ENCODE measurements at regions not wholly inside any gene's neighbourhood (a gene's known extent, or its start where the extent isn't known, plus 50 kb on each side); places are given as distances from the start of the nearest gene placed in this dataset.

DNA sequence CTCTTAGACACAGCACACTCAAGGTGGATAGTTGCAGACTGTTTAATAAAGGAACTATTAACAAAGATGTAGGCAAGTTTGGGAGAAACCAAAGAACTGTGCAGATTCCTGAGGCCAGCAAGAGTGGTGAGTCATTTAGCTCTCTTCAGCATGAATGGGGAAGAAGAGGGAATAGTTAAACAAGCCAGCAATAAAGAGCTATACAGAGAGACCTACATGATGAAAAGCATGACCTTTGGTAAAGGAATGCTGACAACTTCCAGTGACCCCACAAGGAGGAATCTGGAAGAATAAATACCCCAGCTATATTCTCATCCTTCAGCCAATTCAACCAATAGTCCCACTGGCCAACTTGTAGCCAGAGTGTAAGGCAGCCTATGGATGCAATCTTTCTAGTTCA is 706.0 kb upstream of the GRAMD2B start:
- no peak for TF ChIP-seq POLR2A (IDR thresholded peaks at IDR 0.05)
- TF ChIP-seq, protein P1, sequence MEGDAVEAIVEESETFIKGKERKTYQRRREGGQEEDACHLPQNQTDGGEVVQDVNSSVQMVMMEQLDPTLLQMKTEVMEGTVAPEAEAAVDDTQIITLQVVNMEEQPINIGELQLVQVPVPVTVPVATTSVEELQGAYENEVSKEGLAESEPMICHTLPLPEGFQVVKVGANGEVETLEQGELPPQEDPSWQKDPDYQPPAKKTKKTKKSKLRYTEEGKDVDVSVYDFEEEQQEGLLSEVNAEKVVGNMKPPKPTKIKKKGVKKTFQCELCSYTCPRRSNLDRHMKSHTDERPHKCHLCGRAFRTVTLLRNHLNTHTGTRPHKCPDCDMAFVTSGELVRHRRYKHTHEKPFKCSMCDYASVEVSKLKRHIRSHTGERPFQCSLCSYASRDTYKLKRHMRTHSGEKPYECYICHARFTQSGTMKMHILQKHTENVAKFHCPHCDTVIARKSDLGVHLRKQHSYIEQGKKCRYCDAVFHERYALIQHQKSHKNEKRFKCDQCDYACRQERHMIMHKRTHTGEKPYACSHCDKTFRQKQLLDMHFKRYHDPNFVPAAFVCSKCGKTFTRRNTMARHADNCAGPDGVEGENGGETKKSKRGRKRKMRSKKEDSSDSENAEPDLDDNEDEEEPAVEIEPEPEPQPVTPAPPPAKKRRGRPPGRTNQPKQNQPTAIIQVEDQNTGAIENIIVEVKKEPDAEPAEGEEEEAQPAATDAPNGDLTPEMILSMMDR (IDR thresholded peaks at IDR 0.05 in 4 of 5, conservative IDR thresholded peaks at IDR 0.05 in 1 of 5): no peak

All from gastrocnemius medialis (tissue), 4 donors.